DMS79 (cell line): ENCODE measurements at regions not wholly inside any gene's neighbourhood (a gene's known extent, or its start where the extent isn't known, plus 50 kb on each side); places are given as distances from the start of the nearest gene placed in this dataset.
"Not testable (repeated sequence)": the region's sequence is repeated elsewhere in the genome, so short reads cannot be mapped to it uniquely, and the experiment has no call there.

Source experiments
- DNase-seq: peaks from one replicate; lab custom pipeline; 2025; lab: John Stamatoyannopoulos, UW

DNA sequence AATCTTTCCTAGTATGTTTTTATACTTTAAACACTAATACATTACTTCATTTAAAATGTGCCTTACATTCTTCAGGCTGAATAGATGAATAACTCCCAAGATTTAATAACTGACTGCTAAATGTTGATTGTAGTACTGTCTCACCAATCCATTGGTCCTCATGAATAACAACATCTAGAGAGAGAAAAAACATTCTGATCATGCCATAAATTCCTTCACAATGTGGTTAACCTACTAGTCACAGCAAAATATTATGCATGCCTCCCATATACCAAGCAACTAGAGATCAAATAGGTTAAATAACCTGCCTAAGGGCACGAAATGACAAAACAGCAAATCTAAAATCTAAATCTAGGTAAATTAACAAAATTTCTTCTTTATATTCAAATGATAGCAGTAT lies 66.2 kb downstream of the SYT15 start:
- DNase-seq = not testable (repeated sequence)

DNA sequence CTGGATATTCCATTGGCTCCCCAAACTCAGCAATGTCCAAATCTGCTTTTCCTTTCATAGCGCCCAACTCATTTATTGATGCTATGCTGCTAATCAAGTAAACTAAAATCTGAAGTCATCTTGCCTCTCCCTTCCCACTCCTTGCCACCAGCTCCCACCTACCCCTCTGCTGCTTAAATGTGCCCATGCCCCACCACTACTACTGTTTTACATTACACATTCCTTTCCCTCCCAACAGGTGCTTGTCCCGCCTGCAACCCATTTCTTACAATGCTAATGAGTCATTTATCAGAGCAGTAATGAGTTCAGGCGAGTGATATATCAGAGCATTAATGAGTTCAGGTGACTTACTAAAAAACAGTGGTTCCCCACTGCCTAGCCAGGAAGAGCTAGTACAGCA lies 67.2 kb downstream of the SYT15 start:
- not testable (repeated sequence) for DNase-seq

DNA sequence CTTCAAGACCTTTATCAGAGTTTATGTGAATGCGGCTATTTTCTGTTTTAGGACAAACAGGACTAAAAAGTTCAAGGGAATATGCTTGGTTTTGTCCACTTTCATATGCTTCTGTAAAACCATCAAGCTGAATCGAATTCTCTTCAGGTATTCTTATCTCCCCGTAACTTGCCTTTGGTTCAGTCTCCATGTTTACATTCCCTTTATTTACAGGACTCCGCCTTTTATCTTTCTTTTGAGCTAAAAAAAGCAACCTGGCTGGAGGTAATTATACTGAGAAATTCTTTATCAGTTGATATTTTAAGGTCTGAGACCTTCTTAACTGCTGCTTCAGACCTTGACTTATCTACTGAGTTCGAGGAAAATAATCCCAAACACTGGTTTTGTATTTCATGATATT lies 72.0 kb downstream of the SYT15 start:
- not testable (repeated sequence) for DNase-seq

DNA sequence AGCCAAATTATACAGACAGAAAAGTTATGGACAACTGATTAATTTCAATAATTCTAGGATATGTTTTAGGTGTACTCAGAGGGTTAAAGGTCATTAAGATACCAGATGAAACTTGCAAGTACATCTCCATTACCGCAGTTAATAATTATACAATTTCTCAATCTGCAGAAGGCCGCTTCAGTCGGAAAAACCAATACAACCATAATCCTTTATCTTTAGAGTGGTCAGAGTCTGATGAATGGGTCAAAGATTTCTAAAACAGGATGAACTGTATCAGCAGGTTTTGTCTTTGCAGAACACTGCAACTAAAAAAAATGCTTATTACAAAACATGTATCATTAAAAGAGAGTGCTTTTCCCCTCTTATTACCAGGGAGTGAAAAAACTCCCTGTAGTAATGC lies 78.5 kb downstream of the SYT15 start:
- DNase-seq = not testable (repeated sequence)

DNA sequence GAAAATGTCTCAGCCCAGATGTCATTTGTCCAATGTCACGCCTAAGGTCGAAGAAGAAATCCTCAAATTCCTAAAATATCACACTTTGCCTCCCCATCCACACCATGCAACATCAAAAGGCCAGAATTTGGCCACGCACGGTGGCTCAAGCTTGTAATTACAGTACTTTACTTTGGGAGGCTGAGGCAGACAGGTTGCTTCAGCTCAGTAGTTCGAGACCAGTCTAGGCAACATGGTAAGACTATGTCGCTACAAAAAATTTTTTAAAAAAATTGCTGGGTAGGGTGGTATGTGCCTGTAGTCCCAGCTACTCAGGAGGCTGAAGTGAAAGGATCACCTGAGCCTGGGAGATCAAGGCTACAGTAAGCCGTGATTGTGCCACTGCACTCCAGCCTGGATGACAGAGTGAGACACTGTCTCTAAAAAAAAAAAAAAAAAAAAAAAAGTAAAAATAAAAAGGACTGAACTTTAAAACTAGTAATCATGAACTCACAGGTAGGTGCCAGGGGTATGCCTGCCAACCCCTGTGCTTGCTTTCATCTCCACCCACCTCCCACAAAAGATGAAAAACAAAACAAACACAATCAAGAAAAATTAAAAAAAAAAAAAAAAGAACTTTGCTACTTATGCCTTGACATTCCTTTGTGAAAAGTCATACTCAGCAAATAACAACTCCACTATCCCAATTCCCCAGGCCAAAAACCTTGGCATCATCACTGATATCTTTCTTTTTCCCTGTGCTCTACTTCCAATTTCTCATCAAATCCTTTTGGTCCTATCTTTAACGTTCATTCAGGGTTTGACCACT lies 81.3 kb downstream of the SYT15 start:
- DNase-seq = not testable (repeated sequence)

DNA sequence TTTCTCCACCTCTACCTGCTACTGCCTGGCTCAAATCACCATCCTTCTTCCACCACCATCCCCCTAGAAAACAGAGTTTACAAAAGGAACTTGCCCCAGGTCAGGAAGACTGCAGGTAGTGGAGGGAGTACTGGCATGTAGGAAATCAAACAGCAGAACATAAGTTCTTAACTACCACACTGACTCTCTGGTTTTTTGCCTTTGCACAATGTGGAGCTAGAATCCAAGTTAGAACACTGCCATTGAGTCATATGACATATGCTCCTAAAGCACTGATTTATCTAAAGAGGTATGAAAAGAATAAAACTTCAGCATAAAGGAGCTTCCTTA lies 81.9 kb downstream of the SYT15 start:
- not testable (repeated sequence) for DNase-seq

DNA sequence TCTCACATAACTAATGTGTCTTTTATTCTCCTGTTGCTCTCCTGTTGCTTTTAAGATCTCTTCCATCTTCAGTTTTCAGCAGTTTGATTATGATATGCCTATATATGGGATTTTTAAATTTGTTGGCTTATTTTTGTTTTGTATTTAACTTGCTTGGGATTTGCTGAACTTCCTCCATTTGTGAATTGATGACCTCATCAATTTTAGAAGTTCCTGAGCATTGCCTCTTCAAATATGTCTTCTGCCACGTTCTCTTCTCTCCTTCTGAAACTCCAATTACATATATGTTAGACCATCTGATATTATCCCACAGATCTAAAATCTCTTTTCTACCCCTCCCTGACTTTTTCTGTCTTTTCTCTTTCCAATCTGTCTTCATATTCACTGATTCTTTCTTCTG lies 86.6 kb downstream of the SYT15 start:
- DNase-seq = not testable (repeated sequence)

DNA sequence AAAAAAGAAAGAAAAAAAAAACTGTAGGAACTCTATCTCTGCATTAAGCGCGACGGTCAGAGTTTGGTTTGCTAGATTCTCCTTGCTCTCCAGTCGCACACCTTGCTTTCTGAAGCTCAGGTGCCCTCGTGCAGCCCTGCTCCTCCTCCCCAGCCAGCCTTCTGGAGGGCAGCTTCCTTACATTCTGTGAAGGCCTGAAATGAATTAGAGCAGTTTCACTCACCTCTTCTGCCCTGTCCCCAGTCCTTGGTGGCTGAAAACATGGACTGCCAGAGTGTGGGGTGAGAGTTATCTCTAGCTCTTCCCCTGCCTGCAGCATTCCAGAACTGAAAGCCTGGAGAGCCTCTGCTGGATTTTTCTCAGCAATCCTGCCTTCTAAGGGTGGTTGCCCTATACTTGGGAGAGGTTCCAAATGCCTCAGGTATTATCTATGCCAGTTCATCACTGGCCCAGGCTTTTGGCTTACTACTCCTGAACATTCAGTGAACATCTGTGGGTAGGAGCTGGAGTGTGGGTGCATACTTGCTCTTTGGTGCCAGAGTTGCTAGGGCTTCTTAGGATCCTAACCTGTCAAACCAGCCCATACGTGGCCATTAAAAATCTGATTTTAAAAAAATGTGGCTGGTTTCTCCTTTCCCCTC lies 89.5 kb downstream of the SYT15 start:
- DNase-seq = not testable (repeated sequence)

DNA sequence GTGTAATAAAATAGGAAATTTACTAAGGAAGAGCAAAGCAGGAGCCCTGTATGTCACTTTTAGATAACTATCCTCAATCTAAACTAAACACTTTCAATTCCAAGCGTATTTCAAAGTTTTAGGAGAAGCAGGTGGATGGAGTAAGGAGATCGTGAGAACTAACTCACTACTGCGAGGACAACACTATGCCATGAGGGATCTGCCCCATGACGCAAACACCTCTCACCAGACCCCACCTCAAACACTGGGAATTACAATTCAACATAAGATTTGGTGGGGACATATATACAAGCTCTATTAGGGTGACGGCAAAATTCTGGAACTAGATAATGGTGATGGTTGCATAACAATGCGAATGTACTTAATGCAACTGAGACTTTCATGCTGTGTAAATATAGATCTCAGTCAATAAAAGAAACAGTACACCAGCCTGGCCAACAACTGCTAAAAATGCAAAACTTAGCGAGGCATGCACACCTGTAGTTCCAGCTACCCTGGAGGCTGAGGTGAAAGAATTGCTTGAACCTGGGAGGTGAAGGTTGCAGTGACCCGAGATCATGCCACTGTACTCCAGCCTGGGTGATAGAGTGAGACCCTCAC lies 99.0 kb downstream of the SYT15 start:
- not testable (repeated sequence) for DNase-seq

DNA sequence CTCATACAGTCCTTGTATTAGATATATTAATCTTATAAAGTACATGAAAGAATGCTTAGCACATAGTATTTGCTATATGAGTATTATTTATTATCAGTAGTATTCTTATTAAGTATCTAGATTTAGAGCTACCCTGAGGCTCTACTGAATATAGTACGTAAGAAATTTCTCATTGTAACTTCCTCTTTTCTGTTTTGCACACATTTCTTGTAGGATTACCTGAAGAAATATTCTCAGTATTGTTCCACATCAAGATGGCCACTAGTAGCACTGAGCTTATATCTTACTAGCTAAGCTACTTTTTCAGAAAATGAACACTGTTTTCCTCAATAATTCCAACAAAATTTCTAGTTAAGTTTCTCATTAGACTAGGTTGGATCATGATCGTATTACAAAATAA lies 112.5 kb downstream of the SYT15 start:
- DNase-seq = not testable (repeated sequence)

DNA sequence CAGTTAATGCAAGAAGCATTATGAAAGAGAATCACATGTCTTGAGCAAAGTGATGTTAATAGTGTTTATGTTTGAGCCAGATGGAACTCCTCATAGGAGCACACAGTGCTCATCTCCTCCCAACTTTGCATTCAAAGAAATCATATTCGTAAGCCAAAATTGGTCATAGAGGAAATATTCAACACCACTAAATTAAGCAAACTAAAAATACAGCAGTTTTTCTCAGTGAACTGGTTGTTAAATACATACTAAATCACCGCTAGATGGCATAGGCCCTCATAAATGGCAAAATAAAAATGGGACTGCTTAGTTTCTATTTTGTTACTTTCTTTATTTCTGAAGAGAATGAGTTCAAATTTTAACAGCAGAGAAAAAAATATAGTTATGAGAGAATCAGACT lies 114.3 kb downstream of the SYT15 start:
- DNase-seq = not testable (repeated sequence)

DNA sequence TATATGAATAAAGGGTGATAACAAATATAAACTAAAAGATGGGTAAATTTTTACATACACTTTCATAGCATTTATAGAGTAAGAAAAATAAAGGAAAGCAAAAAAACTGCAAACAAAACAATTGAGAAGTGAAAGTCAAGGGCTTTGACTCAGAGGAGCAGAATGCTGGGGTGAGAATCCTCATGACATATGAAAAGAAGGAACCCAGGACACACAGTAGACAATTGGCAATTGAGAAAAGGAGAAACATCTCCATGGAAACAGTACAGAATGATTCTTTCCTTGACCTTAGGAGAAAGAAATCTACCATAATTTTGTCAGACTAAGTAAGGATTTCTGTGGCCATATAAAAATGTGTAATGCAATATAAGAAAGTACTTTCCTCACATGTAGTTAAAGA lies 138.3 kb downstream of the SYT15 start:
- DNase-seq = not testable (repeated sequence)

DNA sequence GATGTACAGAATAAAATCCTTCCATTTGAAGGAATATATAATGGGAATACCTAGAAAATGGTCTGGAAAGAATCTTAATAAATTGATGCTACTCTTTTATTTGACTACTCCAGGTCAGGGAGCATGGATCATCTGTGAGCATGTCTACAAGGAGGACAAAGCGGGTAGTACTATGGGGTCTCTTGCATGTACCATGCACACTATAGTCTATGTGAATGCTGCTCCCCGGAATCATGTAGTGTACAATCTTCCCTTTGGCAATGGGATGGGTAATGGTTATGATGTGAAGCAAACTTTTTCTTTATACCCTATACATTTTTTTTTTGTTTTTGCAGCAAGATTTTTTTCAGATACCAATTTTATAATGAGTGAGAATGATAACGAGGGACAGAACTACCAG lies 139.1 kb downstream of the SYT15 start:
- DNase-seq = not testable (repeated sequence)

DNA sequence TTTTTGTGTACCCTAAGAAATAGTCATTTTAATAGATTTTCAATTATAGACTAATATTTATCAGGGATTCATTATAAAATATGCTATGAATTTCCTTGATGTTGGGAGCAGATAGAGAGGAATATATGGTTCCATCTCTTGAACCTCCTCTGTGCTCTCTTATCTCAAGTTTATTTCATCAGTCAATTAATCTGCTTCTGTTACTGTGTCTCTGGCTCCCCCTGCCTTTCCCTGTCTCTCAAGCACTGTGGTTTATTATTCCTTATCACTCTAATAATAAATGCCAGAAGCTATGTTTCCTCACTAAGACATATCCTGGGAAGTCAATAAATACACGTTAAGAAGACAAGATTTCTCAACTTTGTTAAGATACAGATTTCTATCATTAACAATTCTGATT lies 141.5 kb downstream of the SYT15 start:
- DNase-seq = not testable (repeated sequence)

DNA sequence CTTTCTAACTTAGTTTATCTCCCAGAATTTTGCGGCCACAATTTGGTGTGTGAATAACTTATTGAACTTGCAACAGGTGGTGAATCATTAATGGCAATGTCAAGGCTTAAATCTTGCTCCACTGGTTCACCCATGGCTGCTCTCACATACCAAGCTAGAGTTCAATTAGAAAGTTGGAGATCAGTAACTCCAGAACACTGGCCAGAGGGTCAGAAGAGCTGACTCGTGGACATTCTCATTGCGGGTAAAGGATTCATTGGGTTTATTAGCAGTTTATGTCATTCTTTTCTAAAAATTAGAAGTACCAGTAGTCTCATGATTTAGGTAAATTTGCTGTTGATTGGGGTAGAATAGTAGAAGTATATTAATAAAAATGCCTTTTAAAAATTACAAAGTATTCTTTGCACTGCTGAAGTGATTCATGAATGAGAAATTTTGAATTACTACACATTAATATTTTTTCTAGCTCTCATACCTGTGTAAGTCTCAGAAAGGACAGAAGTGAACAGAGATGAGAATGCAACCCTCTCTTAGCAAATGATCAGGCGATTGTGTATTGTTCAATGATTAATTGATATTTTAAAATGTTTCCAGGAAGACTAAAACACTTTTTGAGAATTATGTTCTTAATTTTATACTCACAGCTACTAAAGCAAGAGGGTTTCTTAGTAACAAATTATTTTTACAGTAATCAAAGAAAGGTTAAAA lies 142.0 kb downstream of the SYT15 start:
- DNase-seq = not testable (repeated sequence)

DNA sequence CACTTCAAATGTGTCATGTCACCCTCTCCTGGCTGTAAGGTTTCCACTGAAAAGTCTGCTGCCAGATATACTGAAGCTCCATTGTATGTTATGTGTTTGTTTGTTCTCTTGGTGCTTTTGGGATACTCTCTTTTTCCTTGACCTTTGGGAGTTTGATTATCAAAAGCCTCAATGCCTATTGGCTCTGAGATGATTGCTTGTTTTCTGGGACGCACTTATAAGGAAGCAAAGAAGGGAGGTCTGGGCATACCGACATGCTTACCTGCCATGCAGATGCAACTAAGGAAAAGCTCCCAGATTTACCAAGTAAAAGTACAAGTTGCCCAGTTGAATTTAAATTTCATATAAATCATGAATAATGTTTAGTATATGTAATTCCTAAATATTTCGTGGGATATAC lies 145.3 kb downstream of the SYT15 start:
- DNase-seq = not testable (repeated sequence)

DNA sequence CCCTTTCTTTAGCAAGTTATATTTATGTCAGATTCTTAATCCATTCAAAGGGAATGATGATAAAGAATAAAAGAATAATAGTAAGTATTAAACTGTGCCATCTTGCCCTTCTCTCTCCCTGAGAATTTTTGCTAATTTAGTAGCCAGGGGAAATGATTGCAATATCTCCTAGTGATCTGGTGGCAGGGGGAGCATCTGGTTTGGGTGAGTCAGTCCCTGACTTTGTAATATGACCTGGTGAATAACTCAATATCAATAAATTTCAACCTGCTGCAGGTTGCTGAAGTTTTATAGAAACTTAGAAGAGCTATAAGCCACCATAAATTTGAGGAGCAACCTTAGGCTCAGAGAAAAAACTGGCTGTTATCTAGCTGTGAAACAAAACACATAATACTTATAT lies 149.4 kb downstream of the SYT15 start:
- DNase-seq = not testable (repeated sequence)

DNA sequence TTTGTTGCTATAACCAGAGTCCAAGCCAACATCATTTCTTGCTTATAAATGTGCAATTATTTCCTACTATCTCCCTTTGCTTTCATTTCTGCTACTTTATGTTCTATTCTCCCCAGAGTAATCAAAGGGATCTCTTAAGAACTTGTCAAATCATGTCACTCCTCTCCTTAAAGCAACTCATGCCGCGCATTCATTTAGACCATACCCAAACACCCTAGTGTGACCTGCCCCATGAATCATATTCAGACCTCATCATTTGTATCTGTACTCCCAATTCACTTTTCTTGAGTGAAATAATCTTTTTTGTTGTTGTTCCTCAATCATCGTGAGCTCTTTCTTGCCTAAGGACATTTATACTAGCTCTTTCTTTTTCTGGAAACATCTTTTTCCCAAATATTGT lies 151.8 kb downstream of the SYT15 start:
- not testable (repeated sequence) for DNase-seq

DNA sequence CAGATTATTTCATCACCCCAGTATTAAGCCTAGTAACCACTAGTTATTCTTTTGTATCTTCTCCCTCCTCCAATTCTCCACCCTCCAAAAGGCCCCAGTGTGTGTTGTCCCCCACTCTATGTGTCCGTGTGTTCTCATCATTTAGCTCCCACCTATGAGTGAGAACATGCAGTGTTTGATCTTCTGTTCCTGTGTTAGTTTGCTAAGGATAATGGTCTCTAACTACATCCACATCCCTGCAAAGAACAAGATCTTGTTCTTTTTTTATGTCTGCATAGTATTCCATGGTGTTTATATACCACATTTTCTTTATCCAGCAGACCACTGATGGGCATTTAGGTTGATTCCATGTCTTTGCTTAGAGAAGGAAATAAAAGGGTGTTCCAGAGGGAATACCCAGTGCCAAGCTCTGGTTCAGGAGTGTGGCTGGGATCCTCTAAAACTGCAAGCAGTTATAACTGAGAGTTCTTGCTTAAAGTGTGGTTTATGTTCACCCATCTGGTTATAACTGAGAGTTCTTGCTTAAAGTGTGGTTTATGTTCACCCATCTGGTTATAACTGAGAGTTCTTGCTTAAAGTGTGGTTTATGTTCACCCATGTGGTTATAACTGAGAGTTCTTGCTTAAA lies 154.8 kb downstream of the SYT15 start:
- not testable (repeated sequence) for DNase-seq

DNA sequence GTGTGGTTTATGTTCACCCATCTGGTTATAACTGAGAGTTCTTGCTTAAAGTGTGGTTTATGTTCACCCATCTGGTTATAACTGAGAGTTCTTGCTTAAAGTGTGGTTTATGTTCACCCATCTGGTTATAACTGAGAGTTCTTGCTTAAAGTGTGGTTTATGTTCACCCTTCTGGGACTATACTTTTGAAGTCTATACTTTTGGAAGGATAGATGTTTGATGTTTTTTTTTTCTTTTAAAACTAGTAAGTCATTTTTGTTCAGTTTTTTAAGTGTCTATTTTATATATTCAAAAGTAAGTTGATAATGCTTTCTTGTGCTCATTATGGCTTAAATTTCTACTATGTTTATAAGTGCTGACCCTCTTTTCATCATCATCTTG lies 155.3 kb downstream of the SYT15 start:
- not testable (repeated sequence) for DNase-seq

DNA sequence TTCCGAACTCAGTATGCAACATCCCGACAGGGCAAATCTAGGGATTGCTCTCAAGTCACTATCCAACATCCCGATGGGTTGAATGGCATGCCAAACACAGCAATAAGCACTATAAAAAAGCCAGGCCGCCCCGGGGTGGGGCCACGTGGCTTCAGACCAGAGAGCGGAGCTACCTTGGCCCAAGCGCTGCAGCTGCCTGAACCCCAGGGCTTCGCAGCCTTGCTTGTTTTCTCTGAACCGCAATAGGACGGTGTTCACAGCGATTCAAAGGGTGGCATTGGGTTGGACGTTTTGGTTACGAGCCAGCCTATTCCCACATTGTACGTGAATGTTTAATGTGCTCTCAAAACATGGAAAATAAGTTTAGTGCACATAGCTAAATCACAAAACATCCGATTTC lies 161.0 kb downstream of the SYT15 start:
- not testable (repeated sequence) for DNase-seq

DNA sequence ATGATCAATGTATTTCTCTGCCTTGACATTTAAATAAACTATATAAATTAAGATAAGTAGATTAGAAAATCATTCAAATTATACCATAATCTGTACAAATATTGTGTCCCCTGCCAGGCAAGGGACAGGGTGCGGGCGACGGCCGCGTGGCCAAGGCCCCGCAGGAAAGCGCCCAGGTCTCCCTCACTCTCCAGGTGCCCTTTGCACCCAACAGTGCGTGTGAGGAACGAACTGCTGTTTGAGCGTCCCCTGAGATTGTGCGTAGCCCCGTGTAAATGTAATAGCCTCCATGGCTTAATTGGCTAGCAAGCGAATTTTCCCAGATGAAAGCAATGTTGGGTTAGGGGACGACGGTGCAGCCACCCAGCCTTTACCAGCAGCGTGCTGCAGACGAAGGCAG lies 161.4 kb downstream of the SYT15 start:
- not testable (repeated sequence) for DNase-seq
